Esophagus mucosa (tissue), 1 donor: ENCODE measurements at regions not wholly inside any gene's neighbourhood (a gene's known extent, or its start where the extent isn't known, plus 50 kb on each side); places are given as distances from the start of the nearest gene placed in this dataset.

ENCODE experiments used
- ATAC-seq: fragments of 200-7000 bp; cut with Tn5 transposase; one replicate; pipeline ENCODE4 v1.9.1; 2020
- donor health status: DM: yes; HTN: yes; CAD: no.

GRCh38 chr4:165612936-165613335, 234.1 kb downstream of the CPE start:
- ATAC-seq, result no peak

- ATAC-seq, result no peak
Observed at GRCh38 chr4:165613581-165613980, 234.8 kb downstream of the CPE start.

- no peak for ATAC-seq
Observed at GRCh38 chr4:165620913-165621312, 242.1 kb downstream of the CPE start.

- ATAC-seq, result no peak
Observed at GRCh38 chr4:165621983-165622382, 243.2 kb downstream of the CPE start.

- no peak for ATAC-seq
Observed at GRCh38 chr4:165625281-165625680, 246.5 kb downstream of the CPE start.

- no peak for ATAC-seq
Observed at GRCh38 chr4:165626316-165626715, 246.7 kb upstream of the TLL1 start.

- no peak for ATAC-seq
Observed at GRCh38 chr4:165627128-165627527, 245.9 kb upstream of the TLL1 start.

- no peak for ATAC-seq
Observed at GRCh38 chr4:165627548-165627947, 245.5 kb upstream of the TLL1 start.

- ATAC-seq, result peak; percentile 57
Observed at GRCh38 chr4:165628572-165628971, 244.5 kb upstream of the TLL1 start.

GRCh38 chr4:165630671-165631070, 242.4 kb upstream of the TLL1 start:
- no peak for ATAC-seq

GRCh38 chr4:165631208-165631894, 241.7 kb upstream of the TLL1 start:
- no peak for ATAC-seq

GRCh38 chr4:165631912-165632311, 241.1 kb upstream of the TLL1 start:
- no peak for ATAC-seq

GRCh38 chr4:165634766-165635165, 238.3 kb upstream of the TLL1 start:
- no peak for ATAC-seq

- ATAC-seq, result peak; percentile 93
Observed at GRCh38 chr4:165635381-165635780, 237.7 kb upstream of the TLL1 start.

GRCh38 chr4:165635951-165636350, 237.1 kb upstream of the TLL1 start:
- ATAC-seq, result peak; percentile 8

- ATAC-seq, result no peak
Observed at GRCh38 chr4:165651901-165652300, 221.1 kb upstream of the TLL1 start.

- ATAC-seq, result no peak
Observed at GRCh38 chr4:165654556-165654955, 218.5 kb upstream of the TLL1 start.

GRCh38 chr4:165656399-165656798, 216.6 kb upstream of the TLL1 start:
- no peak for ATAC-seq

GRCh38 chr4:165656829-165657490, 216.1 kb upstream of the TLL1 start:
- no peak for ATAC-seq

GRCh38 chr4:165662341-165662740, 210.7 kb upstream of the TLL1 start:
- ATAC-seq, result no peak

- ATAC-seq, result no peak
Observed at GRCh38 chr4:165663411-165663810, 209.6 kb upstream of the TLL1 start.

GRCh38 chr4:165666836-165667235, 206.2 kb upstream of the TLL1 start:
- ATAC-seq, result no peak

- no peak for ATAC-seq
Observed at GRCh38 chr4:165667969-165668368, 205.1 kb upstream of the TLL1 start.

- no peak for ATAC-seq
Observed at GRCh38 chr4:165668694-165669093, 204.3 kb upstream of the TLL1 start.

GRCh38 chr4:165677081-165677480, 196.0 kb upstream of the TLL1 start:
- no peak for ATAC-seq
